Heart left ventricle (tissue), 16 donors: ENCODE measurements at regions not wholly inside any gene's neighbourhood (a gene's known extent, or its start where the extent isn't known, plus 50 kb on each side); places are given as distances from the start of the nearest gene placed in this dataset.
A peak's percentile ranks its signal among the peaks of the same experiment; 100 is the strongest.

Experiments
- ATAC-seq, 4 donors: fragments of 200-7000 bp; cut with Tn5 transposase; one replicate each; pipeline ENCODE4 v1.9.1; 2020 to 2022; ENCODE audit warnings: moderate library complexity in 4 of 4, mild to moderate bottlenecking in 3 of 4, moderate number of reproducible peaks in 1 of 4
- DNase-seq, 5 donors: peaks; one replicate each; pipeline ENCODE4 v3.0.0-alpha.2; 2020
- H3K27ac ChIP-seq, 12 donors: fragments of 200-600 bp; sonication (generic) in 4 of 12; one replicate each; pipeline versions ENCODE4 v1.5.0 to v1.8.0; 2016 to 2022; ENCODE audit warnings: mild to moderate bottlenecking in 2 of 12
- H3K27me3 ChIP-seq, 9 donors: fragments of 200-600 bp; sonication (generic) in 2 of 9; one replicate each; pipeline versions ENCODE4 v1.5.1 to v1.8.0; 2016 to 2022; ENCODE audit warnings: mild to moderate bottlenecking in 3 of 9
- H3K36me3 ChIP-seq, 9 donors: fragments of 200-600 bp; sonication (generic) in 2 of 9; one replicate each; pipeline versions ENCODE4 v1.5.0 to v1.8.0; 2018 to 2022; ENCODE audit warnings: mild to moderate bottlenecking in 2 of 9
- H3K4me1 ChIP-seq, 12 donors: fragments of 200-600 bp; sonication (generic) in 4 of 12; one replicate each; pipeline versions ENCODE4 v1.5.0 to v1.8.0; 2016 to 2022; ENCODE audit warnings: mild to moderate bottlenecking in 3 of 12
- H3K4me3 ChIP-seq, 12 donors: fragments of 200-600 bp; sonication (generic) in 4 of 12; one replicate each; pipeline versions ENCODE4 v1.5.0 to v1.8.0; 2017 to 2022; ENCODE audit warnings: mild to moderate bottlenecking in 9 of 12, moderate library complexity in 4 of 12
- H3K9me3 ChIP-seq, 12 donors: fragments of 200-600 bp; sonication (generic) in 4 of 12; one replicate each; pipeline versions ENCODE4 v1.5.0 to v1.8.0; 2016 to 2022; ENCODE audit warnings: mild to moderate bottlenecking in 1 of 12
- CTCF ChIP-seq, 12 donors: fragments of 200-600 bp; sonication (generic) in 4 of 12; IDR thresholded peaks; one replicate each; pipeline versions ENCODE4 v1.5.0 to v1.8.0; 2018 to 2022; ENCODE audit warnings: antibody characterized with exemption in 12 of 12, mild to moderate bottlenecking in 5 of 12
- POLR2A ChIP-seq, 2 donors: fragments of 450-650 bp; IDR thresholded peaks; one replicate each; pipeline ENCODE4 v1.6.1; 2017; ENCODE audit warnings: antibody characterized with exemption in 2 of 2, mild to moderate bottlenecking in 2 of 2, moderate library complexity in 2 of 2
- WGBS, 4 donors: extraction: QIAGEN DNeasy Blood & Tissue Kit in 2 of 4; methylation state at CpG; one replicate each; pipeline versions ENCODE4 v1.1.5 to v1.1.7; 2013 to 2018; 5-methylcytosine and 5-hydroxymethylcytosine counted together
- intact Hi-C, 10 donors: fragments of 100-400 bp; cut with DNase I; formaldehyde crosslinking; loops; one replicate each; pipeline versions ENCODE4 v1.11.1 to v1.14.2; 2022
- donor health status: ischemic (EF 13 %, LVEDD 7.1; RV severe dilation, severe dysfunction).
- donor health status: healthy with polysubstance abuse.
- donor health status: DM: no; HTN: yes; CAD: no.
- donor health status: DM: no; HTN: no; CAD: no.
- donor health status: ischemic (EF 25% LVEDD 6.9; RV normal size, moderate dysfunction).
- donor health status: ischemic (EF 25% LVEDD 5.7; RV mildly dilated, moderate dysfunction).
- donor health status: healthy.
- donor health status: DM: yes; HTN: yes; CAD: no.
- donor health status: ischemic (EF 35%, LVEDD 5.7; RV mildly dilated, moderate dysfunction).
- donor health status: nonischemic (EF 11% LVEDD 7.7; RV severe dilation, severe dysfunction).
- donor health status: DM: yes; HTN: yes; CAD: no.
- donor health status: PGD.
- donor health status: ischemic (EF 29% LVEDD 5.4; RV normal size, mild dysfunction).
- donor health status: nonischemic (EF 23%, LVEDD 6.1; RV moderate dilation, normal function).

GRCh38 chr18:64872710-64873458 lies 724.0 kb upstream of the LINC00305 start:
- peak in 1 of 4 donors; percentile 33 for ATAC-seq
- no peak overlapping the region for H3K4me3 ChIP-seq
- H3K9me3 ChIP-seq = peaks cover 0 to 6% (median 0%) of the 10 kb centered on the region in 12 donors
- H3K27ac ChIP-seq = no peak overlapping the region
- H3K27me3 ChIP-seq = no peaks in the 10 kb centered on the region
- H3K4me1 ChIP-seq = peaks cover 0 to 6% (median 0%) of the 10 kb centered on the region in 12 donors
- TF ChIP-seq POLR2A (IDR thresholded peaks at IDR 0.05) = no peak
- TF ChIP-seq CTCF (IDR thresholded peaks at IDR 0.05) = no peak
- WGBS, 4 donors = 42 to 60% (median 51%) methylated on average over 3 of the region's 3 CpGs
- DNase-seq = no peak
- H3K36me3 ChIP-seq = no peaks in the 10 kb centered on the region
- intact Hi-C loops = no loop called here

- H3K9me3 ChIP-seq = no peaks in the 10 kb centered on the region
- no peaks in the 10 kb centered on the region for H3K36me3 ChIP-seq
- H3K27ac ChIP-seq = no peak overlapping the region
- intact Hi-C loops = no loop called here
- H3K27me3 ChIP-seq = no peaks in the 10 kb centered on the region
- TF ChIP-seq CTCF (IDR thresholded peaks at IDR 0.05) = no peak
- no peak for TF ChIP-seq POLR2A (IDR thresholded peaks at IDR 0.05)
- 38 to 99% (median 69%) methylated on average over 1 of the region's 1 CpG for WGBS, 4 donors
- H3K4me3 ChIP-seq = no peak overlapping the region
- DNase-seq (no peak), ATAC-seq (no peak)
- H3K4me1 ChIP-seq = no peaks in the 10 kb centered on the region
Measured at GRCh38 chr18:64854112-64854511, 705.2 kb upstream of the LINC00305 start.

- Histone ChIP-seq H3K27ac (no peak overlapping the region), H3K27me3 (no peaks in the 10 kb centered on the region), H3K36me3 (no peaks in the 10 kb centered on the region), H3K4me1 (no peaks in the 10 kb centered on the region), H3K9me3 (no peaks in the 10 kb centered on the region), H3K4me3 (no peak overlapping the region)
- TF ChIP-seq POLR2A (IDR thresholded peaks at IDR 0.05) = no peak
- TF ChIP-seq CTCF (IDR thresholded peaks at IDR 0.05) = no peak
- 58 to 87% (median 72%) methylated on average over 5 of the region's 5 CpGs for WGBS, 4 donors
- ATAC-seq (no peak), DNase-seq (no peak)
- intact Hi-C loops = no loop called here
Measured at GRCh38 chr18:64852281-64852680, 703.4 kb upstream of the LINC00305 start.

GRCh38 chr18:64851726-64852125 lies 702.8 kb upstream of the LINC00305 start:
- Histone ChIP-seq H3K27me3 (no peaks in the 10 kb centered on the region), H3K9me3 (no peaks in the 10 kb centered on the region), H3K36me3 (no peaks in the 10 kb centered on the region), H3K4me1 (no peaks in the 10 kb centered on the region), H3K27ac (no peak overlapping the region), H3K4me3 (no peak overlapping the region)
- 75 to 84% (median 77%) methylated on average over 6 of the region's 6 CpGs for WGBS, 4 donors
- TF ChIP-seq POLR2A (IDR thresholded peaks at IDR 0.05) (no peak), CTCF (IDR thresholded peaks at IDR 0.05) (no peak)
- no peak for DNase-seq
- intact Hi-C loops = no loop called here
- no peak for ATAC-seq
